ENCODE measurements at regions not wholly inside any gene's neighbourhood (a gene's known extent, or its start where the extent isn't known, plus 50 kb on each side); places are given as distances from the start of the nearest gene placed in this dataset.

GRCh38 chr2:6492573-6492972 lies 373.1 kb downstream of the CMPK2 start:
- TF ChIP-seq TAF1 (IDR thresholded peaks at IDR 0.05; ENCODE audit: borderline replicate concordance, insufficient read depth, low read length), result no peak
- TF ChIP-seq POLR2AphosphoS5 (IDR thresholded peaks at IDR 0.05; ENCODE audit: low read depth, low read length), result no peak
- TF ChIP-seq SIN3A (IDR thresholded peaks at IDR 0.05; ENCODE audit: borderline replicate concordance, insufficient read depth, low read length), result no peak
- no peak for TF ChIP-seq REST (IDR thresholded peaks at IDR 0.05; ENCODE audit: insufficient read depth in 1 of 2, low read depth in 2 of 2, low read length in 2 of 2)
- TF ChIP-seq FOXP2 (optimal IDR thresholded peaks at IDR 0.05; ENCODE audit: borderline replicate concordance, extremely low read depth, extremely low read length, insufficient read depth), result no peak

DNA sequence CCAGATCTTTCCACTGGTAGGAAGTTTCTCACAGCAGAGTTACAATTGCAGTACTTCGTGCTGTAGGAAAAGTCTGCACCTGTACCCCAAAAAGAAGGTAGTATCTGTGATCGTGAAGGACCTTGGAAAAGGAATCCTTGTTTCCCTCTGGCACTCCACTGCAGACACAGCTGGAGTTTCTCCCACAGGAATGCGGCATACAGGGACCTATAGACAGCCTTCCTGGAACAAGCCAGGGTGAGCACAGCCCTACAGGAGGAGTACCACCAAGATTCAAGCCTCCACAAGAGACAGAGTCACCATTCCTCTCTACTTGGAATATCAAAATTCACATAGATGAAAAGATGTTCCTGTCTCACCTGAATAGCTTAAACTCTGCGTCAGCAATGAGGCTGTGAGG lies 372.4 kb downstream of the CMPK2 start:
- no peak for TF ChIP-seq POLR2AphosphoS5 (IDR thresholded peaks at IDR 0.05; ENCODE audit: low read depth, low read length)
- no peak for TF ChIP-seq FOXP2 (optimal IDR thresholded peaks at IDR 0.05; ENCODE audit: borderline replicate concordance, extremely low read depth, extremely low read length, insufficient read depth)
- TF ChIP-seq REST (IDR thresholded peaks at IDR 0.05; ENCODE audit: insufficient read depth in 1 of 2, low read depth in 2 of 2, low read length in 2 of 2), result no peak
- no peak for TF ChIP-seq SIN3A (IDR thresholded peaks at IDR 0.05; ENCODE audit: borderline replicate concordance, insufficient read depth, low read length)

- TF ChIP-seq SIN3A (IDR thresholded peaks at IDR 0.05; ENCODE audit: borderline replicate concordance, insufficient read depth, low read length) (no peak), REST (IDR thresholded peaks at IDR 0.05; ENCODE audit: insufficient read depth in 1 of 2, low read depth in 2 of 2, low read length in 2 of 2) (no peak), POLR2AphosphoS5 (IDR thresholded peaks at IDR 0.05; ENCODE audit: low read depth, low read length) (no peak)
Measured at GRCh38 chr2:6493669-6494068, 372.0 kb downstream of the CMPK2 start.

DNA sequence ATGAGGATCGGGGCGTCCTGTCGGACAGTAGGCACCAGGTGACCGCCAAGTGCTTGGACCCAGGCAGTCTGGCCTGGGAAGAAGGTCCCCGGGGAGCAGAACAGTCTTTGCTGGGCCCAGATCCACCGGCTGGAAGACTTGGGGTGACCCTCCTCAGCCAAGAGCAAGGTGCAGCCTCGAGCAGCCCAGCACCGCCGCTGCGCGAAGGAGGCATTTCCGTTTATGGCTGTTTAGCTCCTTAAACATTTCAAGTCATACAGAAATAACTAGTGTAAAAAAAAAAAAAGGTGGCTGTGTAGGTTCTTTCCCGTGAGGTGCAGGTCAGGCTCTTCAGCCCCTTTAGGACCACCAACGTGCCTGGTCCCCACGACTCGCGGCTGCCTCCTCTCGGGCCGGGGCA lies 370.2 kb downstream of the CMPK2 start:
- TF ChIP-seq POLR2AphosphoS5 (IDR thresholded peaks at IDR 0.05; ENCODE audit: low read depth, low read length), result no peak
- TF ChIP-seq TAF1 (IDR thresholded peaks at IDR 0.05; ENCODE audit: borderline replicate concordance, insufficient read depth, low read length), result no peak
- no peak for TF ChIP-seq FOXP2 (optimal IDR thresholded peaks at IDR 0.05; ENCODE audit: borderline replicate concordance, extremely low read depth, extremely low read length, insufficient read depth)
- no peak for TF ChIP-seq REST (IDR thresholded peaks at IDR 0.05; ENCODE audit: insufficient read depth in 1 of 2, low read depth in 2 of 2, low read length in 2 of 2)
- TF ChIP-seq SIN3A (IDR thresholded peaks at IDR 0.05; ENCODE audit: borderline replicate concordance, insufficient read depth, low read length), result no peak

GRCh38 chr2:6496376-6496775 lies 369.3 kb downstream of the CMPK2 start:
- TF ChIP-seq FOXP2 (optimal IDR thresholded peaks at IDR 0.05; ENCODE audit: borderline replicate concordance, extremely low read depth, extremely low read length, insufficient read depth) (no peak), POLR2AphosphoS5 (IDR thresholded peaks at IDR 0.05; ENCODE audit: low read depth, low read length) (no peak), REST (IDR thresholded peaks at IDR 0.05; ENCODE audit: insufficient read depth in 1 of 2, low read depth in 2 of 2, low read length in 2 of 2) (no peak), SIN3A (IDR thresholded peaks at IDR 0.05; ENCODE audit: borderline replicate concordance, insufficient read depth, low read length) (no peak), TAF1 (IDR thresholded peaks at IDR 0.05; ENCODE audit: borderline replicate concordance, insufficient read depth, low read length) (no peak)

All from PFSK-1 (cell line).